Upper lobe of right lung (tissue), 1 donor: ENCODE measurements at regions not wholly inside any gene's neighbourhood (a gene's known extent, or its start where the extent isn't known, plus 50 kb on each side); places are given as distances from the start of the nearest gene placed in this dataset.
A peak's percentile ranks its signal among the peaks of the same experiment; 100 is the strongest.

Experiments used
- ATAC-seq: fragments of 200-7000 bp; cut with Tn5 transposase; one replicate; pipeline ENCODE4 v1.9.1; 2020; ENCODE audit warnings: mild to moderate bottlenecking, moderate library complexity
- DNase-seq: peaks from one replicate; pipeline ENCODE4 v3.0.0-alpha.2; 2020
- H3K27ac ChIP-seq: fragments of 200-600 bp; one replicate; pipeline ENCODE4 v1.8.0; 2022
- H3K27me3 ChIP-seq: fragments of 200-600 bp; one replicate; pipeline ENCODE4 v1.8.0; 2022; ENCODE audit warnings: mild to moderate bottlenecking
- H3K36me3 ChIP-seq: fragments of 200-600 bp; one replicate; pipeline ENCODE4 v1.8.0; 2022
- H3K4me1 ChIP-seq: fragments of 200-600 bp; one replicate; pipeline ENCODE4 v1.8.0; 2022
- H3K4me3 ChIP-seq: fragments of 200-600 bp; one replicate; pipeline ENCODE4 v1.8.0; 2022; ENCODE audit warnings: mild to moderate bottlenecking
- H3K9me3 ChIP-seq: fragments of 200-600 bp; one replicate; pipeline ENCODE4 v1.8.0; 2022
- CTCF ChIP-seq: fragments of 200-600 bp; IDR thresholded peaks from one replicate; pipeline ENCODE4 v1.8.0; 2022; ENCODE audit warnings: antibody characterized with exemption
- intact Hi-C: fragments of 100-400 bp; cut with DNase I; formaldehyde crosslinking; loops from one replicate; pipeline ENCODE4 v1.11.0; 2022
- donor health status: DM: no; HTN: yes; CAD: no; lungs with severe emphysema.

GRCh38 chr2:37851428-37851827 lies 73.7 kb upstream of the RMDN2 start:
- Histone ChIP-seq H3K27me3 (no peaks in the 10 kb centered on the region), H3K36me3 (no peaks in the 10 kb centered on the region), H3K4me1 (peaks cover 15% of the 10 kb centered on the region), H3K27ac (peak overlapping the region; percentile 61), H3K9me3 (no peaks in the 10 kb centered on the region), H3K4me3 (no peak overlapping the region)
- DNase-seq (no peak), ATAC-seq (no peak)
- TF ChIP-seq CTCF: peak; percentile 12
- intact Hi-C loops: no loop called here

DNA sequence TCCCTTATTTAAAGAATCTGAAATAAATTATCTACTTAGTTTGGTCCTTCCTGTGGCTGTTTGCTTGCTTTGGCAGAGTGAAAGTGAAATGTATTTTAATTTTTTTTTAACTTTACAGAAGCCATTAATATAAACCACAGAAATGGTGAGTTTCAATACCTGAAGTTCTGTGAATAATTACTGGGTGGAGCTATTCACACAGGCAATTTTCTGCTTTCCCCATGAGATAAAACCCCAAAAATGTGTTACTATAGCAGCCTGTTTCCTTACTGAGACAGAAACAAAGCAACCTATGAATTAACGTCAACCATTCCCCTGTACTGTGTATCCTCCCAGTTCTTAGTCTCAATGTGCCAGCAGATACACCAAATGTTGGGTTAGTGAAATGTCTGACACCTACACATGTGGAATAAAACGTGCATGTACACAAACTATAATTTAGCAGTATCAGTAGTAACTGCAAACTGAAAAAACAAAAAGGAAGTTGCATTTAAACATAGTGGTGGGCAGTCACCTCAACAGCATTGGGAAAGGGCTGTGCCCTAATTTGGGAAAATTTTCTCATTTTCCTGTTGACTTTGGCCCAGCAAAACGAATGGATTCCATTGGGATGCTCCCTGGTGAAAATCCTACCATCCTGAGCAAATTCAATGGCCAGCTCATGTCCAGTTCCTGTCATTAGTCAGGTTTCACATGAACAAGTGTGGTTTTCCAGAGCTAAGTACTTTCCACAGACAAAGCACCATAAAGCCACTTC lies 73.1 kb upstream of the RMDN2 start:
- no peak for TF ChIP-seq CTCF
- peaks cover 15% of the 10 kb centered on the region for H3K4me1 ChIP-seq
- ATAC-seq: no peak
- DNase-seq: no peak
- intact Hi-C loops: no loop called here
- H3K4me3 ChIP-seq: no peak overlapping the region
- no peaks in the 10 kb centered on the region for H3K27me3 ChIP-seq
- no peaks in the 10 kb centered on the region for H3K36me3 ChIP-seq
- peak overlapping the region; percentile 61 for H3K27ac ChIP-seq
- H3K9me3 ChIP-seq: no peaks in the 10 kb centered on the region

DNA sequence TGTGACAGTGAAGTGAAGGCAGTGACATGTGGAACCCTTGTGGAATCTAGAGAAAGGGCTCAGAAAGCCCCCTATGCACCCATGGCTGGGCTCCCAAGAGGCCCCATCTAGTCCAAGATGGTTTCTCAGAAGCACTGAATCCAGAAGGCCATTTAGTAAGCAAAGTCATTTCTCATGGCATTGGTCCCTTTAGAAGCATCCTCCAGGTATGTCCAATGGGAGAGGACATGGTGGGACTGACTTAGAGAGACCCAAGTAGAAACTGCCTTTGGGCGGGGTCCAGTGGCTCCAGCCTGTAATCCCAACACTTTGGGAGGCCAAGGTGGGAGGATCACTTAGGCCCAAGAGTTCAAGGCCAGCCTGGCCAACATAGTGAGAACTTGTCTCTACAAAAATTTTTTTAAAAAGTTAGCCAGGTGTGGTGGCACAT lies 72.5 kb upstream of the RMDN2 start:
- H3K4me3 ChIP-seq: no peak overlapping the region
- no peaks in the 10 kb centered on the region for H3K9me3 ChIP-seq
- DNase-seq (no peak), ATAC-seq (no peak)
- no peaks in the 10 kb centered on the region for H3K36me3 ChIP-seq
- H3K27me3 ChIP-seq: no peaks in the 10 kb centered on the region
- peak overlapping the region; percentile 59 for H3K27ac ChIP-seq
- intact Hi-C loops: no loop called here
- H3K4me1 ChIP-seq: peaks cover 15% of the 10 kb centered on the region
- no peak for TF ChIP-seq CTCF

- DNase-seq (no peak), ATAC-seq (no peak)
- Histone ChIP-seq H3K9me3 (no peaks in the 10 kb centered on the region), H3K4me1 (peaks cover 15% of the 10 kb centered on the region), H3K27me3 (no peaks in the 10 kb centered on the region), H3K4me3 (no peak overlapping the region), H3K27ac (peak overlapping the region; percentile 20), H3K36me3 (no peaks in the 10 kb centered on the region)
- intact Hi-C loops: no loop called here
- no peak for TF ChIP-seq CTCF
These were observed 70.3 kb upstream of the RMDN2 start for GRCh38 chr2:37854676-37855282.

DNA sequence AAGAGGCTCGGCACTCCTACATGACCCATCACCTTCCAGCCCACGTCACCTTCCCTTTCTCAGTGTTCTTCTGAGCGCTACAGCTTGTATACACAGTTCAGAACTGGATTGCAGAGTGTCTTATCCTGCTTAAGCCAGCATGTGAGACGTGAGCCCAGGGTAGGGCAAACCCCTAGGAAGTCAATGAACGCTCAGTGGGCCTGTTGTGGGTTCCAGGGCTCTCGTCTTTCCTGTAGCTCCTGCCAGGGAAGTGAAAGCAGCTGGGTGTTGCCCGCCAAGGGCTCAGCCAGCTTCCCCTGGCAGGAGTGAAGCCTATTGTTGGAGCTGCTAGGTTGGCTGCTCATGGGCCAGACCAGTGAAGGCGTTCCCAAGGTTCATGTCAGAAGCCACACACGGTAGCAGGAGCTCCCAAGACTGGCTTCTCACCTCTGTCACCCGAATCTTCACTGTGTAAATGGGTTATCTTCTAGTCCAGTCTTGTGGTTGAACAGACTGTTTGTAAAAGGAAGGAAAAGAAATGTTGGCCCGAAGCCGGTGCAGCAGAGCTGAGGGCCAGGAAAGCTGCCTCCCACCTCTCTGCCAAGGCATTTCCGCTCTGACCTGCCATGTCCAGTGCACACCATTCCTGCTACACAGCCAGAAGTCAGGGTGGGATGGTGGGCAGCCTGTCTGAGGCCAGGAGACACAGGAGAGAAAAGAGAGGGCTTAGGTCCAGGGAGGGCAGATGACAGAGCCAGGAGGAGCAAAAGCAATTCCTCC lies 69.6 kb upstream of the RMDN2 start:
- no peaks in the 10 kb centered on the region for H3K27me3 ChIP-seq
- peaks cover 15% of the 10 kb centered on the region for H3K4me1 ChIP-seq
- ATAC-seq: peak; percentile 85
- peak; percentile 67 for DNase-seq
- H3K9me3 ChIP-seq: no peaks in the 10 kb centered on the region
- no peak for TF ChIP-seq CTCF
- H3K36me3 ChIP-seq: no peaks in the 10 kb centered on the region
- H3K27ac ChIP-seq: peak overlapping the region; percentile 61
- intact Hi-C loops: no loop called here
- H3K4me3 ChIP-seq: no peak overlapping the region
